Right lobe of liver (tissue), 4 donors: ENCODE measurements at regions not wholly inside any gene's neighbourhood (a gene's known extent, or its start where the extent isn't known, plus 50 kb on each side); places are given as distances from the start of the nearest gene placed in this dataset.

ENCODE experiments used
- CTCF ChIP-seq, 4 donors: fragments of 200-600 bp in 3 of 4; fragments of 450-650 bp in 1 of 4; IDR thresholded peaks; one replicate each; pipeline versions ENCODE4 v1.5.1 to v1.8.0; 2016 to 2022; ENCODE audit warnings: antibody characterized with exemption in 4 of 4, mild to moderate bottlenecking in 2 of 4
- POLR2A ChIP-seq: fragments of 450-650 bp; IDR thresholded peaks from one replicate; pipeline ENCODE4 v1.6.1; 2017; ENCODE audit warnings: antibody characterized with exemption, mild to moderate bottlenecking
- donor health status: DM: no; HTN: no; CAD: no.
- donor health status: DM: no; HTN: no; CAD: no.
- donor health status: DM: no; HTN: yes; CAD: no.

DNA sequence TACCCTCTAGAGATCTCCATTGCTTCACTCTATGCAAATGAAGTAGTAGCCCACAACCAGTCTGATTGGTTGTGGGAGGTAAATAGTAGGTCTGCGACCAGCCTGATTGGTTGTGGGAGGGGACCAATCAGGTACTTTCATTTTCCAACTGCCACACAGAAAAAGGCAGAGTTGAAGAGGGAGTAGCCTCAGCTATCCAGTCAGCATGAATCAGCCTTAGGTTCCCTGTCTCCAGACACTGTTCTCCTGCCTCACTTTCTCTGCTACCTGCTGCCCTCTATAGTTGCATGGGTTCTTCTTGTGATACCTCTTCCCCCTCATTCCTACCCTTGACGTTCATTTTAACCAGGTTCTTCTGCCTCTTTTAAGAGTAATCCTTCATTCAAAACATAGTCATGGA lies 114.5 kb upstream of the LYZL1 start:
- TF ChIP-seq CTCF (IDR thresholded peaks at IDR 0.05) (no peak), POLR2A (no peak)
